Epithelial cell of esophagus (primary cell): ENCODE measurements at regions not wholly inside any gene's neighbourhood (a gene's known extent, or its start where the extent isn't known, plus 50 kb on each side); places are given as distances from the start of the nearest gene placed in this dataset.

Experiments
- DNase-seq: peaks from one replicate; pipeline ENCODE4 v3.0.0; 2010; ENCODE audit warnings: low read depth
- H3K4me3 ChIP-seq: 2 replicates; pipeline ENCODE4 v1.5.1; 2011; ENCODE audit warnings: mild to moderate bottlenecking, low read length, control low read depth
- TF ChIP-seq, protein P1 (sequence below): IDR thresholded peaks from 2 replicates; pipeline ENCODE4 v1.5.1; 2011; ENCODE audit warnings: low read depth, mild to moderate bottlenecking, low read length, control low read depth, inconsistent platforms; ENCODE audit not compliant: insufficient read depth; ENCODE audit errors: missing control alignments

- TF ChIP-seq, protein P1, sequence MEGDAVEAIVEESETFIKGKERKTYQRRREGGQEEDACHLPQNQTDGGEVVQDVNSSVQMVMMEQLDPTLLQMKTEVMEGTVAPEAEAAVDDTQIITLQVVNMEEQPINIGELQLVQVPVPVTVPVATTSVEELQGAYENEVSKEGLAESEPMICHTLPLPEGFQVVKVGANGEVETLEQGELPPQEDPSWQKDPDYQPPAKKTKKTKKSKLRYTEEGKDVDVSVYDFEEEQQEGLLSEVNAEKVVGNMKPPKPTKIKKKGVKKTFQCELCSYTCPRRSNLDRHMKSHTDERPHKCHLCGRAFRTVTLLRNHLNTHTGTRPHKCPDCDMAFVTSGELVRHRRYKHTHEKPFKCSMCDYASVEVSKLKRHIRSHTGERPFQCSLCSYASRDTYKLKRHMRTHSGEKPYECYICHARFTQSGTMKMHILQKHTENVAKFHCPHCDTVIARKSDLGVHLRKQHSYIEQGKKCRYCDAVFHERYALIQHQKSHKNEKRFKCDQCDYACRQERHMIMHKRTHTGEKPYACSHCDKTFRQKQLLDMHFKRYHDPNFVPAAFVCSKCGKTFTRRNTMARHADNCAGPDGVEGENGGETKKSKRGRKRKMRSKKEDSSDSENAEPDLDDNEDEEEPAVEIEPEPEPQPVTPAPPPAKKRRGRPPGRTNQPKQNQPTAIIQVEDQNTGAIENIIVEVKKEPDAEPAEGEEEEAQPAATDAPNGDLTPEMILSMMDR: no peak
- DNase-seq: no peak
- H3K4me3 ChIP-seq: no peak overlapping the region
Measured at GRCh38 chr1:84754386-84754703, 64.1 kb upstream of the SSX2IP start.

DNA sequence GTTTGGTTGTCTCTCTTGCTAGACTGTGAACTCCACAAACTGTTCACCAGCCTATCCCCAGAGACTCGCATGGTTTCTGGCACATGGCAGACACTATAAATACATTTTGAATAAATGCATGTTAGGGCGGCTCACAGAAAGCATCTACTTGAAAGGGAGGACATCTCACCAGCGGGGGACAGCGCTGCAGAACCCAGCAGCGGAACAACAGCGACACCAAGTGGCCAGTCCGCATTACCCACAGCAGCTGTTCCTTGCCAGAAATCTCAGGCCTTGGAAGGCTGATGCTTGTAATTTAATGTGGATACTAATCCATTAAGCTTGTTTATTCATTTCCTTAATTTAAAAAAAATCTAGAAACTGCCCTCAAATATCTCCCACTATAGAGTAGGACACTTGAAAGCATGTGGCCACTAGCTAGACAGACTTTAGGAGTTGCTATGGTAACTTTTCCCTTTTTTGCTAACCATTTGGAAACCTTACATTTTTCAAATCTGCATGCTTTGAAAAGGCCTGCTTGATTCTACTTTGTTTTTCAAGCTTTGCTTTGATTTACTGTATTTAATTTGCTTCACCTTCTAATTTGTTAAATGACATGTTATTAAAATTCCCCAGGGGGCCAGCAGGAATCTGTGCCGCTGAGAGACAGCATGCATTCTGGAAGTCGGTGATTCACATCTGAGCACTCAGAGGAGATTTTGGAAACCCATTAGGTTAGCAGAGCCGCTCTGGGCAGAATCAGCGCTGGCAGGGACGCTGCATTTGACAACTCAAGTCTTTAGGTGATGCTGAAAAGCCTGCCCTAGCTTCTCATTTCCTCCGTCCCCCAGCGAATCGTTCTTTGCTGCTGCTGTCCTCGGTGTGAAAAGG lies 63.5 kb upstream of the SSX2IP start:
- H3K4me3 ChIP-seq: no peak overlapping the region
- DNase-seq: peak; percentile 80
- TF ChIP-seq, protein P1: peak; percentile 99

GRCh38 chr1:84750110-84750730 lies 60.0 kb upstream of the SSX2IP start:
- DNase-seq: peak; percentile 94
- TF ChIP-seq, protein P1: no peak
- H3K4me3 ChIP-seq: no peak overlapping the region

DNA sequence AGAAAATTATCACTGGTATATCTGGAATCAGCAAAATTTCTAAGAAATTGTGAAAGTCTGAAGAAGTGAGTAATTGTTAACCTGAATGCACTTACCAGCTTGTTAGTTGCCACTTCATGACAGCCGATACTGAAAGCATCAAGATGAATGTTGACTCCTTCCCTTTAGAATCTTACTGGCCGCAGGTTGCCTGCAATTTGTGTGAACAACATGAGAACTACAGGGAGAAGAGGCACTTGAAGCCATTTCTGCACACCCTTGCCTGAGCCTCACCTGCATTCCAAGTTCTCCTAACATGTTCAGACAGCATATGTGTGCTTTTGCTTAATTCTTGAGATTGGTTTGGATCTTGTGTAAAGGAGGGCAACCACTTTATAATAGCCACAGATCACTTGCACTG lies 59.2 kb upstream of the SSX2IP start:
- TF ChIP-seq, protein P1: no peak
- DNase-seq: peak; percentile 81
- H3K4me3 ChIP-seq: no peak overlapping the region

- TF ChIP-seq, protein P1: no peak
- no peak overlapping the region for H3K4me3 ChIP-seq
- no peak for DNase-seq
Measured at GRCh38 chr1:84748364-84748763, 58.1 kb upstream of the SSX2IP start.

GRCh38 chr1:84745857-84746256 lies 55.6 kb upstream of the SSX2IP start:
- no peak overlapping the region for H3K4me3 ChIP-seq
- TF ChIP-seq, protein P1: no peak
- DNase-seq: no peak
